Activated T-cell treated with anti-CD3 and anti-CD28 coated beads, Interleukin-2, amount 50 U/mL, for 48 hours (primary cell): ENCODE measurements at regions not wholly inside any gene's neighbourhood (a gene's known extent, or its start where the extent isn't known, plus 50 kb on each side); places are given as distances from the start of the nearest gene placed in this dataset.
"Not testable (repeated sequence)": the region's sequence is repeated elsewhere in the genome, so short reads cannot be mapped to it uniquely, and the experiment has no call there.

Experiments used
- DNase-seq, 2 experiments: peaks; one replicate each; pipeline ENCODE4 v3.0.0-alpha.2; 2020

- no peak for DNase-seq
These were observed 75.3 kb downstream of the TMEM167A start for GRCh38 chr5:83001796-83002381.

GRCh38 chr5:83000922-83001321, 76.3 kb downstream of the TMEM167A start:
- no peak for DNase-seq

- DNase-seq, result no peak
These were observed 76.8 kb downstream of the TMEM167A start for GRCh38 chr5:83000428-83000827.

- no peak for DNase-seq
These were observed 83.8 kb downstream of the TMEM167A start for GRCh38 chr5:82993416-82993815.

- DNase-seq, result no peak
These were observed 84.5 kb downstream of the TMEM167A start for GRCh38 chr5:82992646-82993045.

- no peak for DNase-seq
These were observed 85.4 kb downstream of the TMEM167A start for GRCh38 chr5:82991678-82992323.

- DNase-seq, result no peak
These were observed 86.1 kb downstream of the TMEM167A start for GRCh38 chr5:82991059-82991458.

- DNase-seq, result no peak
These were observed 90.0 kb downstream of the TMEM167A start for GRCh38 chr5:82987188-82987587.

- DNase-seq, result no peak
These were observed 90.8 kb downstream of the TMEM167A start for GRCh38 chr5:82986404-82986803.

GRCh38 chr5:82985763-82986162, 91.4 kb downstream of the TMEM167A start:
- DNase-seq, result no peak

GRCh38 chr5:82984786-82985735, 92.1 kb downstream of the TMEM167A start:
- no peak for DNase-seq

GRCh38 chr5:82982846-82983245, 94.3 kb downstream of the TMEM167A start:
- DNase-seq, result no peak

GRCh38 chr5:82976887-82977286, 100.3 kb downstream of the TMEM167A start:
- DNase-seq, result not testable (repeated sequence)

GRCh38 chr5:82975812-82976211, 101.4 kb downstream of the TMEM167A start:
- no peak for DNase-seq

GRCh38 chr5:82975396-82975795, 101.8 kb downstream of the TMEM167A start:
- DNase-seq, result no peak

- not testable (repeated sequence) for DNase-seq
These were observed 102.8 kb downstream of the TMEM167A start for GRCh38 chr5:82974346-82974745.

GRCh38 chr5:82971901-82972300, 105.3 kb downstream of the TMEM167A start:
- no peak for DNase-seq

- DNase-seq, result not testable (repeated sequence)
These were observed 106.0 kb downstream of the TMEM167A start for GRCh38 chr5:82971034-82971806.

- DNase-seq, result peak; percentile 44 to 60
These were observed 107.8 kb downstream of the TMEM167A start for GRCh38 chr5:82969221-82969976.

GRCh38 chr5:82967072-82967471, 110.1 kb downstream of the TMEM167A start:
- no peak for DNase-seq

GRCh38 chr5:82959466-82959865, 117.7 kb downstream of the TMEM167A start:
- no peak for DNase-seq

GRCh38 chr5:82956600-82956999, 120.6 kb downstream of the TMEM167A start:
- DNase-seq, result no peak
